ENCODE measurements at regions not wholly inside any gene's neighbourhood (a gene's known extent, or its start where the extent isn't known, plus 50 kb on each side); places are given as distances from the start of the nearest gene placed in this dataset.

- no peak for TF ChIP-seq CTCF (IDR thresholded peaks at IDR 0.05)
- no peak for TF ChIP-seq POLR2AphosphoS5 (IDR thresholded peaks at IDR 0.05)
- no peak for TF ChIP-seq POLR2A (IDR thresholded peaks at IDR 0.05)
- TF ChIP-seq EP300 (IDR thresholded peaks at IDR 0.05), result no peak
Observed at GRCh38 chr5:89010512-89010911, 127.5 kb upstream of the MEF2C start.
